ENCODE measurements at regions not wholly inside any gene's neighbourhood (a gene's known extent, or its start where the extent isn't known, plus 50 kb on each side); places are given as distances from the start of the nearest gene placed in this dataset.

DNA sequence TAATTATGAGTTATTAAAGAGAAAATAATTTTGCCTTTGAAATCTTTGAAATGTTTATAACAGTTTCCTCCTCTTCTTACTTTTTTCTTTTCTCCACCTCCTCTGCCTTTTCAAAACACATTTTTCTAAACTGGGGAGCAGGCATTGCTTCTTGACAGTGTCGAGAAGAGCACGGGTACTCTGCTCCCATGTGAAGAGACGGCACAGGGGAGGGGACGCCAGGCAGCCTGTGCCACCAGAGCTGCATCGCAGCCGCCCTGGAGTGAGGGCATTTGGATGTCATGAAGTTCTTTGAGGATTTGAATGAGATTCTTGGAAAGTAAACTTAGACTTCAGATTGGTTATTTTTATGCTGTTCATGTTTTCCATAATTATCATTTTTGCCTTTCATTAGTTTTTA, 149.7 kb downstream of the ACTR3B start:
- no peaks in the 10 kb centered on the region for H3F3A ChIP-seq (ENCODE audit: insufficient read depth, low read length, poor library complexity, severe bottlenecking)

DNA sequence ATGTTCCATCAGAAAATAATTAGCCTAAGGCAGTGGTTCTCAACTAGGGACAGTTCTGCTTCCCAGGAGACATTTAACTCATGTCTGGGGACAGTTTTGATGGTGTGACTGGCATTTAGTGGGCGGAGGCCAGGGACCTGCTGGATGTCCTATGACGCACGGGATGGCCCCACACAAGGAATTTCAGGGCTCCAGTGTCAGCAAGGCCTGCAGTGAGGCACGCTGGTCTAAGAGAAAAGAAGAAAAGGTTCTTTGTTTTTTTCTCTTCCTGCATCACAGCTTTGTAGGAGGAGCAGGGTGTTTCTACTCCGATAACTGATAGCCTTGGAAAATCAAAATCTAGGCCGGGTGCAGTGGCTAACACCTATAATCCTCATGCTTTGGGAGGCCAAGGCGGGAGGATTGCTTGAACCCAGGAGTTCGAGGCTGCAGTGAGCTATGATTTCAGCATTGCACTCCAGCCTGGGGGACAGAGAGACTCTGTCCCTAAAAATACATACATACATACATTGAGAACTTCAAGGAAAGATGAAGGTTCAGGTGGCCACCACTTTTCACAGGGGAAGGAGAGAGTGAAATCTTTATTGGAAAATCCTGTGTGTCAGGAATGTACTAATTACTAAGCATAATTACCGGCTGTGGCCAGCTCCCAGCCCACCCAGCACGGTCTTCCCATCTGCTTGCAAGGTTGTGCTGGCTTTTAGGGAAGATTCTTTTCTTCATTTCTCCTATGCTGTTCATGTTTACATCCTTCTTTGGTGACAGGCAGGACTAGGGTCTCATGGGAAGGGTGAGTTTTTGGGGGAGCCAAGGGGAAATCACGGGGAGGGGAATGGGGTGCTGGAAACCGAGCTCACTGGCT, 150.4 kb downstream of the ACTR3B start:
- TF ChIP-seq, protein P1, sequence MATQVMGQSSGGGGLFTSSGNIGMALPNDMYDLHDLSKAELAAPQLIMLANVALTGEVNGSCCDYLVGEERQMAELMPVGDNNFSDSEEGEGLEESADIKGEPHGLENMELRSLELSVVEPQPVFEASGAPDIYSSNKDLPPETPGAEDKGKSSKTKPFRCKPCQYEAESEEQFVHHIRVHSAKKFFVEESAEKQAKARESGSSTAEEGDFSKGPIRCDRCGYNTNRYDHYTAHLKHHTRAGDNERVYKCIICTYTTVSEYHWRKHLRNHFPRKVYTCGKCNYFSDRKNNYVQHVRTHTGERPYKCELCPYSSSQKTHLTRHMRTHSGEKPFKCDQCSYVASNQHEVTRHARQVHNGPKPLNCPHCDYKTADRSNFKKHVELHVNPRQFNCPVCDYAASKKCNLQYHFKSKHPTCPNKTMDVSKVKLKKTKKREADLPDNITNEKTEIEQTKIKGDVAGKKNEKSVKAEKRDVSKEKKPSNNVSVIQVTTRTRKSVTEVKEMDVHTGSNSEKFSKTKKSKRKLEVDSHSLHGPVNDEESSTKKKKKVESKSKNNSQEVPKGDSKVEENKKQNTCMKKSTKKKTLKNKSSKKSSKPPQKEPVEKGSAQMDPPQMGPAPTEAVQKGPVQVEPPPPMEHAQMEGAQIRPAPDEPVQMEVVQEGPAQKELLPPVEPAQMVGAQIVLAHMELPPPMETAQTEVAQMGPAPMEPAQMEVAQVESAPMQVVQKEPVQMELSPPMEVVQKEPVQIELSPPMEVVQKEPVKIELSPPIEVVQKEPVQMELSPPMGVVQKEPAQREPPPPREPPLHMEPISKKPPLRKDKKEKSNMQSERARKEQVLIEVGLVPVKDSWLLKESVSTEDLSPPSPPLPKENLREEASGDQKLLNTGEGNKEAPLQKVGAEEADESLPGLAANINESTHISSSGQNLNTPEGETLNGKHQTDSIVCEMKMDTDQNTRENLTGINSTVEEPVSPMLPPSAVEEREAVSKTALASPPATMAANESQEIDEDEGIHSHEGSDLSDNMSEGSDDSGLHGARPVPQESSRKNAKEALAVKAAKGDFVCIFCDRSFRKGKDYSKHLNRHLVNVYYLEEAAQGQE (IDR thresholded peaks at IDR 0.05; ENCODE audit: borderline replicate concordance), result no peak
- no peak for TF ChIP-seq POLR2AphosphoS5 (IDR thresholded peaks at IDR 0.05)
- TF ChIP-seq TAF1 (IDR thresholded peaks at IDR 0.05; ENCODE audit: low read depth), result no peak
- TF ChIP-seq, protein P2, sequence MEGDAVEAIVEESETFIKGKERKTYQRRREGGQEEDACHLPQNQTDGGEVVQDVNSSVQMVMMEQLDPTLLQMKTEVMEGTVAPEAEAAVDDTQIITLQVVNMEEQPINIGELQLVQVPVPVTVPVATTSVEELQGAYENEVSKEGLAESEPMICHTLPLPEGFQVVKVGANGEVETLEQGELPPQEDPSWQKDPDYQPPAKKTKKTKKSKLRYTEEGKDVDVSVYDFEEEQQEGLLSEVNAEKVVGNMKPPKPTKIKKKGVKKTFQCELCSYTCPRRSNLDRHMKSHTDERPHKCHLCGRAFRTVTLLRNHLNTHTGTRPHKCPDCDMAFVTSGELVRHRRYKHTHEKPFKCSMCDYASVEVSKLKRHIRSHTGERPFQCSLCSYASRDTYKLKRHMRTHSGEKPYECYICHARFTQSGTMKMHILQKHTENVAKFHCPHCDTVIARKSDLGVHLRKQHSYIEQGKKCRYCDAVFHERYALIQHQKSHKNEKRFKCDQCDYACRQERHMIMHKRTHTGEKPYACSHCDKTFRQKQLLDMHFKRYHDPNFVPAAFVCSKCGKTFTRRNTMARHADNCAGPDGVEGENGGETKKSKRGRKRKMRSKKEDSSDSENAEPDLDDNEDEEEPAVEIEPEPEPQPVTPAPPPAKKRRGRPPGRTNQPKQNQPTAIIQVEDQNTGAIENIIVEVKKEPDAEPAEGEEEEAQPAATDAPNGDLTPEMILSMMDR (IDR thresholded peaks at IDR 0.05; ENCODE audit: poor library complexity, severe bottlenecking), result no peak
- no peak for TF ChIP-seq EP300 (conservative IDR thresholded peaks at IDR 0.05; ENCODE audit: poor library complexity, severe bottlenecking)
- no peak for TF ChIP-seq SMC3 (conservative IDR thresholded peaks at IDR 0.05; ENCODE audit: poor library complexity)
- TF ChIP-seq RAD21 (conservative IDR thresholded peaks at IDR 0.05), result no peak
- TF ChIP-seq MXI1 (conservative IDR thresholded peaks at IDR 0.05; ENCODE audit: poor library complexity, severe bottlenecking), result no peak
- TF ChIP-seq EZH2 (IDR thresholded peaks at IDR 0.05; ENCODE audit: borderline replicate concordance, insufficient read depth, low read length, poor library complexity, severe bottlenecking), result no peak
- Histone ChIP-seq H4K20me1 (ENCODE audit: insufficient read depth) (no peaks in the 10 kb centered on the region), H3K9me2 (ENCODE audit: insufficient read depth, low read length) (no peaks in the 10 kb centered on the region), H3K9me3 (ENCODE audit: low read length) (no peaks in the 10 kb centered on the region), H3K36me3 (ENCODE audit: insufficient read depth, low read length) (peaks cover 4% of the 10 kb centered on the region), H2AFZ (ENCODE audit: low read depth, low read length) (no peak overlapping the region), H3K27me3 (ENCODE audit: insufficient read depth, low read depth, low read length) (no peaks in the 10 kb centered on the region), H3K27ac (ENCODE audit: low read length) (no peak overlapping the region), H3F3A (ENCODE audit: insufficient read depth, low read length, poor library complexity, severe bottlenecking) (no peaks in the 10 kb centered on the region), H3K4me2 (ENCODE audit: low read length) (no peak overlapping the region), H3K79me2 (replicated peaks; ENCODE audit: insufficient read depth, low read length) (no peaks in the 10 kb centered on the region), H3K9ac (ENCODE audit: low read length) (no peak overlapping the region), H3K4me3 (ENCODE audit: low read length) (no peak overlapping the region)

More for the DNA sequence above, 149.7 kb downstream of the ACTR3B start:
- Histone ChIP-seq H3K36me3 (ENCODE audit: insufficient read depth, low read length) (peaks cover 1% of the 10 kb centered on the region), H3K27me3 (ENCODE audit: insufficient read depth, low read depth, low read length) (no peaks in the 10 kb centered on the region), H2AFZ (ENCODE audit: low read depth, low read length) (no peak overlapping the region), H3K4me2 (ENCODE audit: low read length) (no peak overlapping the region), H3K9me2 (ENCODE audit: insufficient read depth, low read length) (no peaks in the 10 kb centered on the region), H3K27ac (ENCODE audit: low read length) (no peak overlapping the region), H3K9me3 (ENCODE audit: low read length) (no peaks in the 10 kb centered on the region), H3K79me2 (replicated peaks; ENCODE audit: insufficient read depth, low read length) (no peaks in the 10 kb centered on the region), H4K20me1 (ENCODE audit: insufficient read depth) (no peaks in the 10 kb centered on the region), H3K9ac (ENCODE audit: low read length) (no peak overlapping the region), H3K4me3 (ENCODE audit: low read length) (no peak overlapping the region)
- no peak for TF ChIP-seq EP300 (conservative IDR thresholded peaks at IDR 0.05; ENCODE audit: poor library complexity, severe bottlenecking)
- TF ChIP-seq RAD21 (conservative IDR thresholded peaks at IDR 0.05), result no peak
- TF ChIP-seq POLR2AphosphoS5 (IDR thresholded peaks at IDR 0.05), result no peak
- TF ChIP-seq, protein P1 (IDR thresholded peaks at IDR 0.05; ENCODE audit: borderline replicate concordance), result no peak
- no peak for TF ChIP-seq MXI1 (conservative IDR thresholded peaks at IDR 0.05; ENCODE audit: poor library complexity, severe bottlenecking)
